ENCODE measurements at regions not wholly inside any gene's neighbourhood (a gene's known extent, or its start where the extent isn't known, plus 50 kb on each side); places are given as distances from the start of the nearest gene placed in this dataset.

- DNase-seq = no peak
These were observed 263.3 kb downstream of the ABHD5 start for GRCh38 chr3:43953814-43954692.

- DNase-seq = no peak
These were observed 266.2 kb downstream of the ABHD5 start for GRCh38 chr3:43956945-43957344.

- no peak for DNase-seq
These were observed 266.8 kb downstream of the ABHD5 start for GRCh38 chr3:43957553-43957952.

- DNase-seq = no peak
These were observed 267.4 kb downstream of the ABHD5 start for GRCh38 chr3:43958005-43958770.

- DNase-seq = no peak
These were observed 268.2 kb downstream of the ABHD5 start for GRCh38 chr3:43958973-43959372.

GRCh38 chr3:43959498-43960447 lies 269.0 kb downstream of the ABHD5 start:
- no peak for DNase-seq

- no peak for DNase-seq
These were observed 269.7 kb downstream of the ABHD5 start for GRCh38 chr3:43960448-43960840.

- no peak for DNase-seq
These were observed 271.3 kb downstream of the ABHD5 start for GRCh38 chr3:43962043-43962442.

- DNase-seq = no peak
These were observed 272.5 kb downstream of the ABHD5 start for GRCh38 chr3:43963208-43963607.

- no peak for DNase-seq
These were observed 273.9 kb downstream of the ABHD5 start for GRCh38 chr3:43964640-43965039.

GRCh38 chr3:43965656-43966055 lies 274.9 kb downstream of the ABHD5 start:
- DNase-seq = no peak

GRCh38 chr3:43966126-43966525 lies 275.4 kb downstream of the ABHD5 start:
- no peak for DNase-seq

- no peak for DNase-seq
These were observed 275.2 kb upstream of the TOPAZ1 start for GRCh38 chr3:43966530-43966929.

- no peak for DNase-seq
These were observed 273.2 kb upstream of the TOPAZ1 start for GRCh38 chr3:43968465-43968864.

- no peak for DNase-seq
These were observed 271.7 kb upstream of the TOPAZ1 start for GRCh38 chr3:43969944-43970343.

- no peak for DNase-seq
These were observed 271.3 kb upstream of the TOPAZ1 start for GRCh38 chr3:43970351-43970750.

- no peak for DNase-seq
These were observed 270.8 kb upstream of the TOPAZ1 start for GRCh38 chr3:43970920-43971319.

- no peak for DNase-seq
These were observed 270.2 kb upstream of the TOPAZ1 start for GRCh38 chr3:43971486-43971885.

- DNase-seq = no peak
These were observed 263.0 kb upstream of the TOPAZ1 start for GRCh38 chr3:43978708-43979107.

- no peak for DNase-seq
These were observed 262.0 kb upstream of the TOPAZ1 start for GRCh38 chr3:43979645-43980044.

- DNase-seq = no peak
These were observed 246.8 kb upstream of the TOPAZ1 start for GRCh38 chr3:43994657-43995546.

Measured in left hindlimb (tissue), 1 donor.